ENCODE measurements at regions not wholly inside any gene's neighbourhood (a gene's known extent, or its start where the extent isn't known, plus 50 kb on each side); places are given as distances from the start of the nearest gene placed in this dataset.

DNA sequence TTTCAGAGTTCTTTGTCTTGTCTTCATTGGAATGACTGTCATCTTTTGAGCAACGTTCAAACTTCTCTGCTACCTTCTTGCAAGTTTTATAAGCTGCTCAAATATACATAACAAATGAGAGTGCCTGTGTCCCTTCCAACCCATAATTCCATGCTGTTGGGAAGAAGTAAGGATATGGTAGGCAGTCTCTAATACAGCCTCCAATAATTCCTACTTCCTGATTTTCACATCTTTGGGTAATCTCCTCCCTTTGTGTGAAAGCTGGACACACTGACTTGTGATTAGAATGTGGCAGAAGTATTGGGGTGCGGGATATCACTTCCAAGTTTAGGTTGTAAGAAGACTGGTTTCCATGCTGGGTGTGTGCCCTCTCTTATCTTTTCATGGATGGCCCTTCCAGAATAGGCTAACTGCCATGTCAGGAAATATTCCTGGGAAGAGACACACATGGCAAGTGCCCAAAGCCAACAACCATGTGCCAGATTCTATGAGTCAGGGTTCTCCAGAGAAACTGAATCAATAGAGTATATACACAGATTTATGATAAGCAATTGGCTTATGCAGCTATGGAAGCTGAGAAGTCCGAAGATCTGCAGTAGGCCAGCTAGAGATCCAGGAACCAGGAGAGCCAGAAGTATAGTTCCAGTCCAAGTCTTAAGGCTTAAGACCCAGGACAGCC lies 531.3 kb downstream of the NTRK2 start:
- H3K36me3 Mint-ChIP-seq (ENCODE audit: low read depth): no peaks in the 10 kb centered on the region
- H3K27ac Mint-ChIP-seq: no peak overlapping the region
- H3K4me3 Mint-ChIP-seq: no peak overlapping the region
- no peaks in the 10 kb centered on the region for H3K4me1 Mint-ChIP-seq (ENCODE audit: low read depth)
- H3K27me3 Mint-ChIP-seq: no peaks in the 10 kb centered on the region
- H3K9me3 Mint-ChIP-seq: no peaks in the 10 kb centered on the region

DNA sequence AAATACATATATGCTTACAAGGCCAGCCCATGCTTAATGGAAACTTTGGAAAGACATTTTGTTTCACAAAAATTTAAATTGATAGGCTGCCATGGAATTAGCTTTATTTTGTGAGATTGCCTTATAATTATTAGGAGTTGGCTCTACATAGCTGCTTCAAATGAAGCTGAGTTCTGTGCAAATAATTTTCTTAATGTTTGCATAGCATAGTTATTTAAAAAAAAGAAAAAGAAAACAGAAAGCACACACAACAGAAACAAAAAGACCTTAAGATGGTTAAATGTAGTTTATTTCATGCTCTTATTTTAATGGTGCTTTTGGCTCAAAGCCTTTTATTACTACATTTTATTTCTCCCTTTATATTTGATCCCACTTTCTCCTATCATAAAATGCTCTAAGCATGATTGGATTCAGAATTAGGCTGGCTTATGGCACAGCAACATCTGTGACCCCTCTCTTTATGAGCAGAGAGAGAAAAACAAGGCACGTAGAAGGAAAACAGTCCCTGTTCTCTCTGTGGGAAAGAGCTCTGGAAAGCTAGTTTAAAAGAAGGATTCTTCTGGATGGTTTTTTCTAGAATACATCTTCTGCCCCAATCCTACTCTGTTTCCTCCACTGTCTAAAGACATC lies 530.5 kb downstream of the NTRK2 start:
- H3K4me1 Mint-ChIP-seq (ENCODE audit: low read depth): no peaks in the 10 kb centered on the region
- no peaks in the 10 kb centered on the region for H3K27me3 Mint-ChIP-seq
- no peaks in the 10 kb centered on the region for H3K36me3 Mint-ChIP-seq (ENCODE audit: low read depth)
- H3K27ac Mint-ChIP-seq: no peak overlapping the region
- no peak overlapping the region for H3K4me3 Mint-ChIP-seq
- peaks cover 2% of the 10 kb centered on the region for H3K9me3 Mint-ChIP-seq

DNA sequence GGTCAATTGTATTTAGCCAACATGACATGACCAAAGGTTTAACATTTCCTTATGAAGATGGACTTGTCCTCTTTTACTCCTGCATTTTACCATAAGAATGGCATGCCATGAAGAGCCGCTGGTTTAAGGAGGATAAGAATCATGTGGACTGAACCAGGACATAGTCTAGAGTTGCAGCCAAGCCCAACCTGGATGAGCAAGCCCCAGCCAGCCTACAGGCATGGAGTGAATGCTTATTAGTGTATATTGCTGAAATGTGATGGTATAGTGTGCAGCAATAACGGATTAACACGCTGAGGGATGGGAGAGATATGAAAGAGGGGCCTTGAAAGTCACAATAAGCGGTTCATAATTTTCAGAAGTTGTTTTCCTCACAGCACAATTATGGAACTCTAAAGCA lies 523.2 kb downstream of the NTRK2 start:
- Mint-ChIP-seq H3K4me1 (ENCODE audit: low read depth) (no peaks in the 10 kb centered on the region), H3K27ac (no peak overlapping the region), H3K36me3 (ENCODE audit: low read depth) (no peaks in the 10 kb centered on the region)

DNA sequence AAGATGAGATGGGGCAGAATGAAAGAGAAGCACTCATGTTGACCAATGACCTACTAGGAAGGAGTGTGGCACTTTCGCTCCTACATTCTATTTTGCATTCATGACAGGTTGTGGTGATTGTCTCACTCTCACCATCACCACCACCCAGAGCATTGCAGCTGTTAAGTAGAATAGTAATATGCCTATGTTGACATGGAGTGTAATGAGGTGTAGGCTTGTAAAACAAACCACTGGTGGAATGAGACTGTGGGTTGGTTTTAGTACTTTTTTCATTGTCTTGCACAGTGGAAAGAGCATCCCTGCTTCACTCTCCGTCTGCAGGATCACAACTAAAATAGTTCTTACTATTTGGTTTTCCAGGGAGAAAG lies 516.7 kb downstream of the NTRK2 start:
- peaks cover 12% of the 10 kb centered on the region for H3K27me3 Mint-ChIP-seq
- no peaks in the 10 kb centered on the region for H3K9me3 Mint-ChIP-seq
- no peaks in the 10 kb centered on the region for H3K4me1 Mint-ChIP-seq (ENCODE audit: low read depth)
- no peak overlapping the region for H3K4me3 Mint-ChIP-seq
- H3K36me3 Mint-ChIP-seq (ENCODE audit: low read depth): no peaks in the 10 kb centered on the region
- no peak overlapping the region for H3K27ac Mint-ChIP-seq

More for the DNA sequence above, 523.2 kb downstream of the NTRK2 start:
- Mint-ChIP-seq H3K4me3 (no peak overlapping the region), H3K9me3 (peaks cover 9% of the 10 kb centered on the region), H3K27me3 (no peaks in the 10 kb centered on the region)

DNA sequence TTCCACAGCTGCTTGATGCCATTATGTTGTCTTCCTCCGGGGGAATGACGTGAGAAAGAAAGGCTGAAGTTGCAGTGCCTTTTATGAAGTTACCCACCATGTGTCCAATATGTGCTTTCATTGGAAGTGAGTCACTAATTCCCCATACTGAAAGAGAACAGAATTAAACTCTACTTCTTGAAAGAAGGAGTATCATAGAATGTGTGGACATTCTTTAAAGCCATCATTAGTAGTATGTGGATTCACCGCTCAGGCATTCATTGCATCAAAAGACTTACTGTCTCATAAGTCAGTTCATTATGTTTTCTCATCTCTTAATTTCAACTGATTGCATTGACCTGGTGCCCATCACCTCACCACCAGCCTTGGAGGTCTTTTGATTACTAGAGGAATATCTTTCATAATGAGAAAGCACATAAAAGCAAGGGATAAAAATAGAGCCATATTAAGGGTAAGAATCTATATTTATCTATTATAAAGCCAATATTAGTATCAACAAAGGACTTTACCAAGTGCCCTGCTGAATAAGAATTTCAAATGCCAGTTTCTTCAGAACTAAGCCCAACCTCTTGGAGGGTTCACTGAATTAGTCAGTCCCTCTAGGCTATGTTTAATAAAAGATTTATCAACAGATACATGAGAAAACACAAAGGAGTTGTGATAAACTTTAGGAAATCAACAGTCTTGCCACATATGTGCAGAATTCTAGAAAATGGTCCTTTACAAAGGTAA lies 516.1 kb downstream of the NTRK2 start:
- H3K27me3 Mint-ChIP-seq: peaks cover 12% of the 10 kb centered on the region
- no peaks in the 10 kb centered on the region for H3K4me1 Mint-ChIP-seq (ENCODE audit: low read depth)
- no peaks in the 10 kb centered on the region for H3K36me3 Mint-ChIP-seq (ENCODE audit: low read depth)
- H3K9me3 Mint-ChIP-seq: no peaks in the 10 kb centered on the region
- H3K27ac Mint-ChIP-seq: no peak overlapping the region
- H3K4me3 Mint-ChIP-seq: no peak overlapping the region

DNA sequence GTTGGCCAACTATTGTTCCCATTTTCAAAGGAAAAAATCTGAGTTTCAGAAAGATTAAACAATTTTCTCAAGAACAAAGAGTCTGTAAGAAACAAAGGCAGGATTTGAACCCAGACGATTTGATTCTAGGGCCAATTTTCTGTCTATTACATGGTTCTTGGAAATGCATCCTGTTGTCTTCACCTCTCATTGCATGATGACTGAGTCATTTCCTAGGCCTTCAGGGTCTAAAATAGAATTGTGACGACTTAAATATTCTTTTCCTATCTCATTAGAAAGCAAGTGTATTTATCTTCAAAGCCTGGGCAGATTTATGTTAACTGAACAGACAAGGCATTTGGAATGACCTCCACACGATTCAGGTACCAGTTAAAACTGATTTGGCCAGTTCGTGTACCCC lies 512.9 kb downstream of the NTRK2 start:
- Mint-ChIP-seq H3K4me3 (no peak overlapping the region), H3K4me1 (ENCODE audit: low read depth) (no peaks in the 10 kb centered on the region), H3K27me3 (peaks cover 12% of the 10 kb centered on the region), H3K27ac (no peak overlapping the region), H3K9me3 (no peaks in the 10 kb centered on the region), H3K36me3 (ENCODE audit: low read depth) (no peaks in the 10 kb centered on the region)

DNA sequence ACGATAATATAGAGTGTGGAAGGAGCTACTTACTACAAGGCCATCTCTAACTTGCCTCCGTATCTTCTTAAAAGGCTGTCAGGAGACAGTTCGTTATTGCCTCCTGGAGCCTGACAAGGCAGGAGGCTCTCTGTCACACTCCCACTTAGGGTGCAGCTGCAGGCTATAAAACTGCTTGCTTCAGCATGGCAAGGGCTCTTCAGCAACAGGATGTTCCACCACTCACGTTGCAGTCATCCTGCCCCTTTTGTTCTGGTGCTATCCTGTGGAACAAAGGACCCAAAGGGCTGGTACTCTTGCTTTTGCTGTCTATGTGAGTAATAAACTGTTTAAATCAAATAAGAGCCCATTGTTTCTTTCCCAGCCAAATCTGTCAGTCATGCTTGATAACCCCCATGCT lies 508.9 kb downstream of the NTRK2 start:
- H3K36me3 Mint-ChIP-seq (ENCODE audit: low read depth): no peaks in the 10 kb centered on the region
- H3K27ac Mint-ChIP-seq: no peak overlapping the region
- H3K4me1 Mint-ChIP-seq (ENCODE audit: low read depth): no peaks in the 10 kb centered on the region
- H3K4me3 Mint-ChIP-seq: no peak overlapping the region
- peaks cover 12% of the 10 kb centered on the region for H3K27me3 Mint-ChIP-seq
- H3K9me3 Mint-ChIP-seq: no peaks in the 10 kb centered on the region

DNA sequence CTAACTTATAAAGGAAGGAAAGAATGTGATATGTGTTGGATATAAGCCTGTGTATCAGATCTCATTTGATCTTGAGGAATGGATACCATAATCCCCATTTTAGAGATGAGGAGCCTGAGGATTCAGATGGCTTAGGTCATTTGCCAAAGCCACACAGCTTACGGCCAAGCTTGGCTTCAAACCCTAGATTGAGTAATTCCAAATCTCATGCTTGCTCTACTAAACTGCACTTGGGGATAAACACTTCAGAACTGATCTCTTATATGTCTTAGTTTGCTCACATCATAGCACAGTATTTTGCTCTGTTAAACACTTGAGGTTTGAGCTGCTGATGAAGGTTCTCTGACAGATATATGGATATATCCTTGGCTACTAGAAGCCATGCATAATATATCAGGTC lies 504.4 kb downstream of the NTRK2 start:
- no peak overlapping the region for H3K4me3 Mint-ChIP-seq
- no peaks in the 10 kb centered on the region for H3K4me1 Mint-ChIP-seq (ENCODE audit: low read depth)
- no peaks in the 10 kb centered on the region for H3K36me3 Mint-ChIP-seq (ENCODE audit: low read depth)
- H3K27me3 Mint-ChIP-seq: peaks cover 5% of the 10 kb centered on the region
- no peaks in the 10 kb centered on the region for H3K9me3 Mint-ChIP-seq
- no peak overlapping the region for H3K27ac Mint-ChIP-seq

DNA sequence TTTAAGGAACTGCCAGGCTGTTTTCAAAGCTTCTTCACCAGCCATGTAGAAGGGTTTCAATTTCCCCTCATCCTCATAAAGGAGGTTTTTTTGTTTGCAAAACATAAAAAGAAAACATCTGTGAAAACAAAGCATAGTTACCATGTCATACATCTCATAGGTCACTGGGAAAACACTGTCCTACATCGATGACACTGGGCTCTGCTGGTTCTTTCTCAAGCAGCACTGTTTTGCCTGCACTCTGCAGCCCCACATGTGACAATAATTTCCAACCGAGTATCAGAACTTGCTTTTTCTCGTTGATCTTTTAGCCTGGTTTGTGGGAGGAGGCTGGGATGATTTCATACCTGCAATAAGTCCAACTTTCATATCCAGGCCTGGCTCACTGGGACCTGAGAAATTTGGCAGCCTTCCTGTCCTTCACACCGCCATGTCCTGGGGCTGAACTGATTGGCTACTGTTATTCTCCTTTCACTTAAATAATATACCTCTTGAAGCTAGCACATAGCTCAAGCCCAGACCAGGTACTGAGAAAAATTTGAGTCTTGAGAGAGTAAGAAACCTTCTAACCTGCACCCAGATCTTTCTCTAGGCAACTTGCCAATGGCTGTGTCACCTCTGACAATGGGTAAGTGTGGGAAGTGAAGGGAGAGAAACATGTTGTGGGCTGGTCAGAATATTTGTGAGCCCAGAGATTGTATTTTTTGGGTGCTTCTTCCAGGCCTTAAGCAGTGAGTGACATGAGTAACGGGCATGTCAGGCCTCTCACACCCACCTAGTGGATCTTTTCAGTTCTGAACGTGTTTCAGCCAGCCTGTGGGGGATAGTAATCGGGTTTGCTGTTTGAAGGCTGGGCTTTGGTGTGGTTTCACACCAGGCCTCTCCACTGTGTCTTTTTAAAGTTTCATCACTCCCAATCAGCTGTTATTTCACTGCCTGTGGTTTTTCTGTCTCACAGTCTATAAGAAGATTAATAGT lies 502.8 kb downstream of the NTRK2 start:
- H3K4me3 Mint-ChIP-seq: no peak overlapping the region
- H3K27me3 Mint-ChIP-seq: peaks cover 5% of the 10 kb centered on the region
- peaks cover 5% of the 10 kb centered on the region for H3K9me3 Mint-ChIP-seq
- H3K27ac Mint-ChIP-seq: no peak overlapping the region
- H3K4me1 Mint-ChIP-seq (ENCODE audit: low read depth): no peaks in the 10 kb centered on the region
- H3K36me3 Mint-ChIP-seq (ENCODE audit: low read depth): no peaks in the 10 kb centered on the region

DNA sequence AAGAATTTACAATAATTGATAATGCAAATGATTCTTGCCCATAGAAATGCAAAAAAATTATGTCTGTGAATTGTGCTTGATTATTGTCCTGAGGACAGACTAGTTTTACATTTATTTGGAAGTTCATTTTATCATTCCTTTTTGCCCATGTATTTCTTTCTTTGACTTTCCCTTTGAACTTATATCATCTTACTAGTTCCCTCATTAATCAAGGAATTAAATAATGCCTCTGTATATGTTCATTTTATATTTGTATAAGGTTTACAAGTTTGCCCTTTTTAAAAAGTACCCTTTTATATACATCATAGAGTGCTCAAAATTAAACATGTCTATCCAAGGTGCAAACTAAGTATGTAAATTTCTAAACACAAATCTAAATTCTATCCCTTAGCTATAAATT lies 501.6 kb downstream of the NTRK2 start:
- peaks cover 5% of the 10 kb centered on the region for H3K9me3 Mint-ChIP-seq
- H3K27ac Mint-ChIP-seq: no peak overlapping the region
- no peaks in the 10 kb centered on the region for H3K36me3 Mint-ChIP-seq (ENCODE audit: low read depth)
- H3K4me1 Mint-ChIP-seq (ENCODE audit: low read depth): no peaks in the 10 kb centered on the region
- peaks cover 5% of the 10 kb centered on the region for H3K27me3 Mint-ChIP-seq
- H3K4me3 Mint-ChIP-seq: no peak overlapping the region

DNA sequence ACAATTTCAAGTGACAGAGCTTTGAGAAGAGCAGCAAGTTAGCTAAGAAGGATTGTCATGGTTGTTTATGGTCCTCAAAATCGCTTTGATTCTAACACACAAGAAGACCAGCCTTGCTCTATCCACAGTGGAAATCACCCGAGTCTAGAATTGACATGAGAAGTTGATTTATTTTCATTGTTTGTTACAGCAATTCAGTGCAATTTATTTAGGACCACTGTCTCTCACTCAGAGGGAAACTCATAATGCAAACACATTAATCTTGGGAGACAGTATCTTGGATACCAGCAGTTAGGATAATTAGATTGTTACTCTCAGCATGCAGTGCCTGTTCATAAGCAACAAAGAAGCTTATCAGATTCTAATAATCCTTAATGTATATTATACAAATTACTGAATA lies 498.9 kb downstream of the NTRK2 start:
- Mint-ChIP-seq H3K36me3 (ENCODE audit: low read depth) (no peaks in the 10 kb centered on the region), H3K27ac (no peak overlapping the region), H3K4me3 (no peak overlapping the region), H3K27me3 (no peaks in the 10 kb centered on the region), H3K9me3 (peaks cover 5% of the 10 kb centered on the region), H3K4me1 (ENCODE audit: low read depth) (no peaks in the 10 kb centered on the region)

DNA sequence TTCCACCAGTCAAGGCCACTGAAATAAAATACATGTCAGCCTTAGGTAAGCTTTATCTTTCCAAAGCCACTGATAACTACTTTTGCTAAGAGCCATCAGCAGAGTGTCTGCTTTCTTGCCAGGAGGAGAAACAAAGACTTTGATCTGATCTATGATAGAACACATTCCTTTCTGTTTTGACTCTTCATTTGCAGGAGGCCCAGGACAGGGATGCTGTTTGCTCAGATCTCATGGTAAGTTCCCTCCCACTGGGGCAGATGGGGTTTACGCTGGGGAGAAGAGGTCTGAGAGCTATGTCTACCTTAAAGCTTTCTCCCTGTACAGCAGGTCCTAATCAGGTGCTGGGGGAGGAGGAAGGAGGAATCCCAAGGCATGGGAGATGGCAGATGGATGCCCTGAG lies 497.6 kb downstream of the NTRK2 start:
- no peaks in the 10 kb centered on the region for H3K27me3 Mint-ChIP-seq
- H3K4me3 Mint-ChIP-seq: no peak overlapping the region
- H3K27ac Mint-ChIP-seq: no peak overlapping the region
- peaks cover 5% of the 10 kb centered on the region for H3K9me3 Mint-ChIP-seq
- H3K36me3 Mint-ChIP-seq (ENCODE audit: low read depth): no peaks in the 10 kb centered on the region
- H3K4me1 Mint-ChIP-seq (ENCODE audit: low read depth): no peaks in the 10 kb centered on the region

DNA sequence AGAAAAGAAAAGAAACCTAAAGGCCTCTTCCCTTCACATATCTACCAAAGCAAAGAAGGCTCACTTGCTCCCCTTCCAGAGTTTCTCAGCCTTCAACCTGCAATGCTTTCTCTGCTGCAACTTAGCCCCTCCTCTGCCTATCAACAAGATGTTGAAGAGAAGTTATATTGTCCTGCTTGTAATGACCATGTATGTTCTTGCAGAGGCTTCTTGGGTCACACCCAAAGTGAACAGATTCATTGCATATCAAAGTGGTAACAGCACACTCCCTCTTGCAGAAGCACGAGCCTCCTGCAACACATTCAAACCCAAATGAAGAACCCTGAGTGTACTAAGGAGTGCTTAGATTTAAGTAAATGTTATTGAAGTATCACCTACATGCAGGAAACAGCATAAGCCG lies 494.3 kb downstream of the NTRK2 start:
- peaks cover 5% of the 10 kb centered on the region for H3K9me3 Mint-ChIP-seq
- no peaks in the 10 kb centered on the region for H3K4me1 Mint-ChIP-seq (ENCODE audit: low read depth)
- H3K36me3 Mint-ChIP-seq (ENCODE audit: low read depth): no peaks in the 10 kb centered on the region
- H3K27ac Mint-ChIP-seq: no peak overlapping the region
- H3K4me3 Mint-ChIP-seq: no peak overlapping the region
- no peaks in the 10 kb centered on the region for H3K27me3 Mint-ChIP-seq

DNA sequence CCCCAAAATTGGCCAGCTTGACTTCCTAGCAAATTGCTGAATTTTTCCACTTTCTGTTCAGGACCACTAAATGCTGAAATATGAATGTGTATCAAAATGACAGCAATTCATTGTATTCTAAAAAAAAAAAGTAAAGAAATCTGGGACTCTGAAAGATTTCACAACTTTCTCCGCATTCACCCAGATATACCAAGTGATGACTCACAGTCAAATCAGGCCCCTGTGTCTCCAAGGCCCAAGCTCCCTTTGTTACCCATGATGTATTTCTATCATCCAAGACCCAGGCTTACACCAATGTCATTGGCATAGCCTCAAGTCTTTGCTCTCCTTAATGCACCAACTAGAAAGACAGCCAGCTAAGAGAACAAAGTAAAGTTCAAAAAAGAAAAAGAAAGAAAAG lies 493.9 kb downstream of the NTRK2 start:
- H3K36me3 Mint-ChIP-seq (ENCODE audit: low read depth): no peaks in the 10 kb centered on the region
- no peak overlapping the region for H3K27ac Mint-ChIP-seq
- H3K4me3 Mint-ChIP-seq: no peak overlapping the region
- H3K9me3 Mint-ChIP-seq: peaks cover 4% of the 10 kb centered on the region
- no peaks in the 10 kb centered on the region for H3K4me1 Mint-ChIP-seq (ENCODE audit: low read depth)
- H3K27me3 Mint-ChIP-seq: no peaks in the 10 kb centered on the region

DNA sequence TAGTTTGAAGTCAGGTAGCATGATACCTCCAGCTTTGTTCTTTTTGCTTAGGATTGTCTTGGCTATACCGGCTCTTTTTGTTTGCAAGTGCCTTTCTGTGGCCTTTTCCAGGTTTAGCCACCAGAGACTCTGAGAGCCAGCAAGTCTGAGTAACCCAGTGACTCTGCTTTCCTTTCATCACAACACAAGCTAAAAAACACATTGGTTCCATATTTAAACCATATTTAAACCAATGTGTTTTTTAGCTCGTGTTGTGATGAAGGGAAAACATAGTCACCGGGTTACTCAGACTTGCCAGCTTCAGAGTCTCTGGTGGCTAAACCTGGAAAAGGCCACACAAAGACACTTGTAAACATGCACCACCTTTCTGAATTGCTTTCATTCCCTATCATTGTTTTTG lies 493.3 kb downstream of the NTRK2 start:
- Mint-ChIP-seq H3K27ac (no peak overlapping the region), H3K36me3 (ENCODE audit: low read depth) (no peaks in the 10 kb centered on the region), H3K27me3 (no peaks in the 10 kb centered on the region), H3K9me3 (no peaks in the 10 kb centered on the region), H3K4me3 (no peak overlapping the region), H3K4me1 (ENCODE audit: low read depth) (no peaks in the 10 kb centered on the region)
